ENCODE measurements at regions not wholly inside any gene's neighbourhood (a gene's known extent, or its start where the extent isn't known, plus 50 kb on each side); places are given as distances from the start of the nearest gene placed in this dataset.

- POLR2A ChIA-PET (ENCODE audit: low non-redundant PET) = no interaction called here
- DNase-seq (ENCODE audit: low spot score) = no peak
- no peak overlapping the region for H3K27ac ChIP-seq
- no peak for TF ChIP-seq CTCF (conservative IDR thresholded peaks at IDR 0.05; ENCODE audit: low read depth)
- CTCF ChIA-PET = no interaction called here
Measured at GRCh38 chr10:10661176-10661575, 356.5 kb upstream of the CELF2 start.

GRCh38 chr10:10662716-10663408 is 354.8 kb upstream of the CELF2 start:
- no peak for DNase-seq (ENCODE audit: low spot score)
- H3K27ac ChIP-seq = no peak overlapping the region
- ChIA-PET POLR2A (ENCODE audit: low non-redundant PET) (no interaction called here), CTCF (interaction anchor here (0.6 to 0.7 kb wide), 2 partner anchors 289 to 320 kb away, joined by 3 to 5 read pairs; no protein-coding TSS in a partner anchor)
- no peak for TF ChIP-seq CTCF (conservative IDR thresholded peaks at IDR 0.05; ENCODE audit: low read depth)

- no peak for DNase-seq (ENCODE audit: low spot score)
- POLR2A ChIA-PET (ENCODE audit: low non-redundant PET) = no interaction called here
- TF ChIP-seq CTCF (conservative IDR thresholded peaks at IDR 0.05; ENCODE audit: low read depth) = no peak
- CTCF ChIA-PET = interaction anchor here (0.7 kb wide), 1 partner anchor 320 kb away, joined by 3 read pairs; no protein-coding TSS in a partner anchor
- H3K27ac ChIP-seq = no peak overlapping the region
Measured at GRCh38 chr10:10663622-10664021, 354.1 kb upstream of the CELF2 start.

GRCh38 chr10:10665750-10666149 is 351.9 kb upstream of the CELF2 start:
- H3K27ac ChIP-seq = no peak overlapping the region
- TF ChIP-seq CTCF (conservative IDR thresholded peaks at IDR 0.05; ENCODE audit: low read depth) = no peak
- CTCF ChIA-PET = no interaction called here
- DNase-seq (ENCODE audit: low spot score) = no peak
- POLR2A ChIA-PET (ENCODE audit: low non-redundant PET) = no interaction called here

GRCh38 chr10:10667466-10667865 is 350.2 kb upstream of the CELF2 start:
- CTCF ChIA-PET = no interaction called here
- POLR2A ChIA-PET (ENCODE audit: low non-redundant PET) = no interaction called here
- no peak overlapping the region for H3K27ac ChIP-seq
- no peak for TF ChIP-seq CTCF (conservative IDR thresholded peaks at IDR 0.05; ENCODE audit: low read depth)
- no peak for DNase-seq (ENCODE audit: low spot score)

GRCh38 chr10:10676972-10677371 is 340.7 kb upstream of the CELF2 start:
- ChIA-PET POLR2A (ENCODE audit: low non-redundant PET) (no interaction called here), CTCF (interaction anchor here (0.6 to 1.7 kb wide), 4 partner anchors 43 to 1334 kb away, joined by 3 to 7 read pairs (median 4); no protein-coding TSS in a partner anchor)
- no peak for TF ChIP-seq CTCF (conservative IDR thresholded peaks at IDR 0.05; ENCODE audit: low read depth)
- H3K27ac ChIP-seq = no peak overlapping the region
- no peak for DNase-seq (ENCODE audit: low spot score)

Measured in RWPE1 (cell line).